ENCODE measurements at regions not wholly inside any gene's neighbourhood (a gene's known extent, or its start where the extent isn't known, plus 50 kb on each side); places are given as distances from the start of the nearest gene placed in this dataset.
"Not testable (repeated sequence)": the region's sequence is repeated elsewhere in the genome, so short reads cannot be mapped to it uniquely, and the experiment has no call there.

DNA sequence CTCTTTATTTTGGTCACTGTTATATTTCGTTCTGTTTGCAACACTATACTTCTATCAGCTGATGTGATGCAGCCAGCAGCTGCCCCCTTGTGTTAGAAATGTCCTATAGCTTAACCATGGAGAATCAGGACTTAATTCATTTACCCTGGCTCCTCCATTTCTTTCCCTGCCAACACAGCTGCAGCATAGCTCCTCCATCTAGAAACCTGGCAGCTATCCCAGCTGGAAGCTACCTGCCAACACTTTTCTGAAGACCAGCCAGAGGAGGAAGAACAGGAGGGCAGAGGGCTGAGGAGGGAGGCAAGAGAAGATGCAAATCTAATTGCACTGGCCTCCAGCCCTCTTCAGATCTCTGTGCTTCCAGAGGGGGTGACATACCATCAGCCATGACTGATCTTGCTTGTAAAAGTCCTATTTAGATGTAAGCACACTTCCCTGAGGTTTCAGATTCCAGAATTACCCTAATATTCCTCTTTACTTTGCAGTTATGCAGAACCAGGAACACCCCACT lies 156.8 kb upstream of the TMEM260 start:
- peak in 1 of 2 donors; percentile 1 for DNase-seq

DNA sequence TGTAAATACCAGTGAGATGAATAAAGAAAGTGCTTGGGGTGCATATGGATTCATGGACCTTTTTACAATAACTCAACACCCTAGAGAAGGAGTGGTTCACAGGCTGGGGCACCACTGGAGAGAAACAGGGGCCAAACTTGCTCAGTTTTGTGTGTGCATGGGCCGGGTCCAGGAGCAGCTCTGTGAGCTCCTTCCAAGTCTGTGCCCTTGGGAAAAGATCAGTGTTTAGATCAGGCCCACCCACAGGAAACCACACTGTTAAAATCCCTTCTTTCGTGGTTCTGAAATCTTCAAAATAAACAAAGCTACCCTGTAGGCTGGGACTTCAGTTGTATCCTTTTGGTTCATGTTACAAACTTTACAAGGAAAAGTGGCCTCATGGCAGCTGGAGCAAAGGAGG lies 156.1 kb upstream of the TMEM260 start:
- no peak for DNase-seq

DNA sequence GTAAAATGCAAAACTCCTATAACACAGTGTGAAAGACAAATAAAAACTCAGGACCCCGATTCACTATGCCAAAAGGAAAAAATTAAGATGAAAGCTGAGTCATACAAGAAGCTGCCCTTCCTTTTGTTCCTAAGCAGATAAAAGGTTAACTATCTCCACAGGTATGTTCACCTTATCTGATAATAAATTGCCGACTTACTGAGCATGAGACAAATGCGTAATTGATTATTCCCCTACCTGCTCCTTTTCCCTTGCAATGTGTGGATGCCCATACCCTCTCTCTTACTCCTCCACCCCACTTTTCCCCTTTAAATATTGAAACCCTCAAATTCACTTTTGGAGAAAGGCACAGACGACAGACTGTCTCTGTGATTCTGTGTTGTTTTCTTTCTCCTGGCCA lies 148.6 kb upstream of the TMEM260 start:
- no peak for DNase-seq

DNA sequence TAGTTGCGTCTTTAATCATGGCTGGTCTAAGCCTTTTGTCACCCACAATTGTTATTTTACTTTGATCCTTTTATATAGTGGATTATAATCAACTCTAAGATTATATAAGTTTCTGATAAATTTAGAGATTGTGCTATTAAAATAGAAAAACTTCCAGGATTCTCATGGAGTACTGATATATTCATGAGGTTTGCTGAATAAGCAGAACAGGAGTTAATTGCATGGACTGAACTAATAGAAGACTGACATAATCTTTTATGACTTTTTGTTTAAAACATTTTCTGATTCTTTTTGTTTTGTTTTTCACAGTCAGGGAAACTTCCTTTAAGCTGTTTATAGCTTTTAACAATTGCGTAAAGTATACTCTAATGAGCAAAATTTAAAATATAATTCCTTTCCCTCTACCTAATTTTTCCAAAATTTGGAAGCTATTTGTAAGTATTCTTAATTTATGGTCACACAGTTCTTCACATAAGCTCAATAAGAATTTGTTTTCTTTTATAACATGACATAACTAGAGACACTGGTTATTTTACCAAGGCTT lies 129.9 kb upstream of the TMEM260 start:
- DNase-seq = no peak

DNA sequence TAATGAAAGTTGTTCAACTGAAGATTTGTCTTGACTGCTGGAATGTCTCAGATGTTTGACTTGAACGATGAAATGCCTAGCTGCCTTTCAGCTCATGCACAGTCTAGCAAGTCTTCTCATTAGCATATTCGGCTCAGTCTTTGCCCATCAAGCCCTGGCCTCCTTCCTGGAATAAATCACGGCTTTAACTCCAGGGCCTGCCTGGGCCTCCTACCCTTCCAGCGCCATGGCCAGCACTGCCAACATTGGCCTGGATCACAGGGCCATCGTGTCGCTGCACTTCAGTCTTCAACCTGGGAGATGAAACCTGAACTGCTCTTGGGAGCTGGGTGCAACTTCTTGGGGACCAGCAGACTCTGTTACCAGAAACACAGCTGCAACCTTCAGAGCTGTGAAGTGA lies 126.7 kb upstream of the TMEM260 start:
- no peak for DNase-seq

DNA sequence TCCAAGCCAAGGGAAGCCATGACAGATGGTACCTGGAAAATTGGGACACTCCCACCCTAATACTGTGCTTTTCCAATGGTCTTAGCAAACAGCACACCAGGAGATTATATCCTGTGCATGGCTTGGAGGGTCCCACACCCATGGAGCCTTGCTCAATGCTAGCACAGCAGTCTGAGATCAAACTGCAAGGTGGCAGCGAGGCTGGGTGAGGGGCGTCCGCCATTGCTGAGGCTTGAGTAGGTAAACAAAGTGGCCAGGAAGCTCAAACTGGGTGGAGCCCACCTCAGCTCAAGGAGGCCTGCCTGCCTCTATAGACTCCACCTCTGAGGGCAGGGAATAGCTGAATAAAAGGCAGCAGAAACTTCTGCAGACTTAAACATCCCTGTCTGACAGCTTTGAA lies 124.9 kb upstream of the TMEM260 start:
- DNase-seq = not testable (repeated sequence)

DNA sequence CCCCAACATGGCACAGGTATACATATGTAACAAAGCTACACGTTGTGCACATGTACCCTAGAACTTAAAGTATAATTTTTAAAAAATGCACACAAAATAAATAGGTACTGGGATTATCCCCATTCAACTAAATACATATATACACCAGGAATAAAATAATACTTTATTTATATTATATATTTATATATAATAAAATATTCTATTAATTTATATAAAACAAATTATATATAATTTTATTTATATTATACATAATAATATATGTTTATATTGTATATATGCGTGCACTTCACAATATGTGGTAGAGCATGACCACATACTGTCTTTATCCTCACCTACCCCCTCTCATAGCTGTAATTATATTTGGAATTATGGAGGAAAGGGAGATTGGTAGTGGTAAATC lies 119.1 kb upstream of the TMEM260 start:
- no peak for DNase-seq

DNA sequence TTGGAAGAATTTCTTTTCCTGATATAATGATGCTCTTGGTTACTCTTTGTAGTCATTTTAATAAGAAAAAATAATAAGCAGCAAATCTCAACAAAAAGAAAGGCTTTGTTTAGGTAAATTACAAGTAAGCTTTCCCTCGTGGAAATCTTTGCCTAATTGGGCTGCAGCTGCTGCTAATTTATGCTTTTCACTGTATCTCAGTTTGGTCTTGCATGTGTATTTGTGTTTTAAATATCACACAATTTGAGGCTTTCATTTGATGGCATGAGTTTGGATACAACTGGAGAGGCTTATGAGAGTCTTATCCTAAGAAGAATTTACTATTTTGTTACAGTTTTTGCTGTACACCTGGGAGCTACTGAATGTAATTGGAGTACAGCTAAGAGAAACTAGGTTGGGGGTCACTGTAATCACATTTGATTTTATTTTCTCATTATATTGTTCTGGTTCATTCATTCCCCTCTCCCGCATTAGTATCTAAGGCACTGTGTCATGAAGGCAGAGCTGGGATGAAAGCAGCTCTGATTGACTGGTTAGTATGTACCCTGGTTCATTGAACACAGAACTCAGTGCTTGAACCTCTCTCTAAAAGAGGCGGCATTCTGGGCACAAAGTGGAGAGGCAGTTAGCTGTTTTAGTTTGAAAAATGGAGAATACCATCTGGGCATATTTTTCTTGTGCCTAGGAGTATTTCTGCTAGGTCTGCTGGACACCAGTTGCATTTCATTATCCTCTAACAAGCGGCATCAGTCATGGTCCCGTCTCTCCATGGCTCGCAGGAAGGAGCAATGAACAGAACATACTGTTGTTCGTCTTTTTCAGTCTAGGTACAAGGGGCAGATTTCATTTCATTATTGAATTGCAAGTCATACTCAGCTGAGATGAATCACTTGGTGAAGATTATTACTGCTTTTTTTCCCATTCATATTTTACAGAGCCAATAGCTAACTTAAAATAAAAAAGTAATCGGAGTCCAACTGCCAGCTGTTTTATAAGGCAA lies 118.0 kb upstream of the TMEM260 start:
- DNase-seq = no peak

DNA sequence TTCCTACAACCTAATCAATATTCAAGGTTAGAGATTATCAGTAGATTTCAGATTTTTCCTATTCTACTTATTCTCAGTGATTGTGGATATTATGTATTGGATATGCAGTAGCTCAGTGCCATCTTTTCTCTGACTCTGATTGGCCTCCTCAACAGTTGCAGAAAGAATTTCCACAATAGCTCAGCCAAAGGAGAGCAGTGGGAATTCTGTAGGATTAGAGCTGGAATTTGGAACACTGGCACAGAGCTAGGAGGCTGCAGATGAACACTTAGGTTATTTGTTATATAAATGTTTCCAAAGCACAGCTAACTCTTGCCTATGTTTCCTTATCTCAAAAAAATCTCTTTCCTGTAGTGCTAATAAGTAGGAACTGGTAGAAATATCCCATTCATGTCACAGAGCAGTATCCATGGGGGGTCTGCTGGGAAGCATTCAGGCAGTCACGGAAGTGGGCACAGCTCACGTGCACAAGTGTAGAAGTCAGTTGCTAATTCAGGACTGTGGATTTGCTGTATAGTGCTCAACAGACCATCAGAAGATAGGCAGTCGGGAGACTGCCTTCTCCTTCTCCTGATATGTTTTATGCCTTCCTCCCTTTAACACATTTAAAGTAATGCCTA lies 116.2 kb upstream of the TMEM260 start:
- no peak for DNase-seq

DNA sequence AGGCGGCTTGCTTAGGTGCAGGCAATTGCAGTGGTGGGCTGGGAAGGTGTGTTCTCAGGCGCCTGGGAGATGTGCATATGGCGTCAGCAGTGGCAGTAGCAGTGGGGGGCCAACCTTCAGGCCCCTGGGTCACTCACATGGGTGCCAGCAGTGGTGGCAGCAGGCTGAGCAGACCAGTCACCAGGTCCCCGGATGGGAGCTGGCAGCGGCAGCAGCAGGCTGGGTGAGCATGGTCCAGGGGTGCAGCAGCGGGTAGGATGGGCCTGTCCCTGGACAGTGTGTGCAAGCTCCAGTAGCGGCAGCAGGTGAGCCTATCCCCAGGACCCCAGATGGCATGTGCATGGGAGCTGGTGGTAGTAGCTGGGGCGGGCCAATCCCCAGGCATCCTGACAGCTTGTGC lies 108.5 kb upstream of the TMEM260 start:
- DNase-seq = no peak

DNA sequence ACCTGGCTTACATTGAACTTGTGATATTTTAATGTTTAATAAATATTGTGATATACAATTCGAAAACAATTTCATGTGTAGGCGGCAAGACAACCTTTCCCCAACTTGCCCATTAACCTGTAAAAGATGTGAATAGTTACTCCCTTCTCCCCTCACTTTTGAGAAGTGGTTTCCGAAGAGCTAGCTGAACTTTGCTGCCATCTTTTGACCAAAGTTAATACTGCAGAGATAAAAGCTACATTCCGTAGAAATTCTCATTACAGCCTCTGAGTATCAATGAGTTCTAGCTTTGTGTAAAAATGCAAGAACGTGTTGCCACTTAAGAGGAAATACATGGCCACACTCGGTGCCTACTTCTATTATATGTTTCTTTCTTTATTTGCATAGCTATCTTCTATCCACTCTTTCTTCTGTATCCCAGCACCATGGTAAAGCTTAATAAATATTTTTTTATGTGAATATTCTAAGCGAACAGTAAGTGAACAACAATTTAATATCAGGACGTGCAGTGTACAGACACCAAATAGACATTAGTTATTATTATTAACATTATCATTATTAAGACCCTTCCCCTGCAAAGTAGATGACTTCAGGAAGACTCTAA lies 105.1 kb upstream of the TMEM260 start:
- DNase-seq = no peak

DNA sequence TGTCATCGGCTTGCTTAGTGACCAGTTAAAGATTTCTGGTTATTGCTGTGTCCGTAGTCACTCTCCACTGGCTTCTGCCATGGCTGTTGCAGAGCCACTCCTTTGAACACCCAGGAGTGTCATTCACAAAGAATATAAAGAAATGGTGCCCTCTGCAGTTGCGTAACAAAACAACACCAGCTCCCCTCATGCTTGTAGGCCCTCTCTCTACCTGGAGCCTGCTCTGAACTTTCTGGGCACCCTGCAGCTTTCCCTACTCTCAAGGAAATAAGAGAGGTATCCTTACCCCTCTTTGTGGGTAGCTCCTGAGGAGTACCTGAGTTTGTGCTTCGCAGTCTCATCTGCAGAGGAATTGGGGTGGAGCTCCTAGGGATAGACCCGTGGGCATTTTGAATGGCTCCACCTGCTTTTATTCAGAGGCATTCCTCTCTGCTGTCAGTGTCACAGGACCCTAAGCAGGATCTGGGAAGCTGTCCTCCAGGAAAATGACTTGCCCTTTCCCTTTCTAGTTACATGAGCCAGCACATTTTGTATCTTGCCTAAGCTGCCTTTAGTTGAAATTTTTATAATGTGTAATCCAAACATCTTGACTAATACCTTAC lies 97.2 kb upstream of the TMEM260 start:
- no peak for DNase-seq

DNA sequence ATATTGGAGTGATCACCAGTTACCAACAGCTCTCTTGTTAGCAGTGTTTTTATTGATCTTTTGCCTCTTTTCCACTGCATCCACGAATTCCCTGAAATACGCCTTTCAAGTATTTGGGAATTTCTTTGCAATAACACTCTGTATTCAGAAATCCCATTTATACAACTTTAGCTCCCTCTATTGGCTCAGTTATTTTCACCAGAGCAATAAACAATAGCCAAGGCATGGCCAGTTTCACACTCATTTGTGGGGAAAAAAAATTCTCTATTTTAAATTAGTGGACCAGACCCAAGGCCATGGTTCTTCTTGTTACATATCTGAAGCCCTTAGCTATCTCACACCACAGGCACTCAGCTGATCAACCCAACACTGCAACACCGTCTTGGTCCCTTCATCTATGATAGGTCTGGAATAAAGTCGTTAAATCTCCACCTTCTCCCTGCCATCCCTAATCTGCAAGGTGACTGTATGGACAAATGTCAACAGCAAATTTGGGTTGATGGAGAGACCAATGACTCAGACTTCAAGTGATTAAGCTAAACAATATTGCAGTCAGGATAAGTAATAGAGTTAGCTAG lies 92.4 kb upstream of the TMEM260 start:
- DNase-seq = no peak

DNA sequence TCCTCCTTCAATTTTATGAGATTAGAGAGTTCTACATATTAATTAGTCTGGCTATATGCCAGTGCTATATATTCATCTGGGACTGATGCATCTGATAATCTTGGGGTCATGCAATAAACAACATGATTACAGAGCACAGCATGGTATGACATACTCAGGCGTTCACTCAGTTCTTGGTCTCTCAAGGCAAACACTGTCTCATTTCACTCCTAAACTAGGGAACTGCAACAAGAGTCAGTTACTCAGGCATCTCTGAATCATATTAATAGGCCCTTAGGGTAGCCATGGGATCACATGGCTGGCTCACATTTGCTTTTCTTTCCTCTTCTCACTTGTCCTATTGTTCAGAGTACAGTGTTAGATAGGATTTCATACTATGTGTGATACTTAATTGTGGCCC lies 91.8 kb upstream of the TMEM260 start:
- DNase-seq = no peak

DNA sequence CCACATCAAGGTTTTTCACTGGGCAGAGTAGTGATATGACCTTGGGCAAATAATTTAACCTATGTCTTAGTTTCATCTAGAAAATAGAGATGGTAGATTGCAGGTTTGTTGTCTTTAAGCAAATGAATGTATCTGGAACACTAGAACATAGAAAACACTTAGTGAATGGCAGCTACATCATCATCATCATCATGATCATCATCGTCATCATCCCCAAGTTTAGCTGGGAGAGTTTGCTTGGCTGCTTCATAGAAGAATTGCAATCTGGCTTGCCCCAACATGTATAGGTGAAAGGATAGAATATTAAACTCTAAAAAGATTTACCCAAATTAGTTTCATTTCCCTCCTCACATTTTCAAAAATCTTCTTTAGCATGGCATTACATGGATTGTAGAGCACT lies 91.3 kb upstream of the TMEM260 start:
- no peak for DNase-seq

DNA sequence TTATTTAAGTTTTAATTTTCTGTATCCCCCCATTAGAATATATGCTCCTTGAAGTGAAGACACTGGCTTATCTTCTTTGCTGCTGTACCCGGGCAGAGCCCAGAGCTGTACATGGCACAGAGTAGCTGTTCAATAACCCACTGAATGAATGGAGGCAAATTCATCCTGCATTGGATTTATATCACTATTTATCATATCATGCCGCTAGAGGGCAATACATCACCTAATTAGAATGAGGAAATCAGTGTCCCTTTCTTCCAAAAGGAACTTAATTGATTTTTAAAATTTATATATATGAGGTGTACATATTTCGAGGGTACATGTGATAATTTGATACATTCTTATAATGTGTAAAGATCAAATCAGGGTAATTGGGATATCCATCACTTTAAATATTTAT lies 89.2 kb upstream of the TMEM260 start:
- DNase-seq = no peak

DNA sequence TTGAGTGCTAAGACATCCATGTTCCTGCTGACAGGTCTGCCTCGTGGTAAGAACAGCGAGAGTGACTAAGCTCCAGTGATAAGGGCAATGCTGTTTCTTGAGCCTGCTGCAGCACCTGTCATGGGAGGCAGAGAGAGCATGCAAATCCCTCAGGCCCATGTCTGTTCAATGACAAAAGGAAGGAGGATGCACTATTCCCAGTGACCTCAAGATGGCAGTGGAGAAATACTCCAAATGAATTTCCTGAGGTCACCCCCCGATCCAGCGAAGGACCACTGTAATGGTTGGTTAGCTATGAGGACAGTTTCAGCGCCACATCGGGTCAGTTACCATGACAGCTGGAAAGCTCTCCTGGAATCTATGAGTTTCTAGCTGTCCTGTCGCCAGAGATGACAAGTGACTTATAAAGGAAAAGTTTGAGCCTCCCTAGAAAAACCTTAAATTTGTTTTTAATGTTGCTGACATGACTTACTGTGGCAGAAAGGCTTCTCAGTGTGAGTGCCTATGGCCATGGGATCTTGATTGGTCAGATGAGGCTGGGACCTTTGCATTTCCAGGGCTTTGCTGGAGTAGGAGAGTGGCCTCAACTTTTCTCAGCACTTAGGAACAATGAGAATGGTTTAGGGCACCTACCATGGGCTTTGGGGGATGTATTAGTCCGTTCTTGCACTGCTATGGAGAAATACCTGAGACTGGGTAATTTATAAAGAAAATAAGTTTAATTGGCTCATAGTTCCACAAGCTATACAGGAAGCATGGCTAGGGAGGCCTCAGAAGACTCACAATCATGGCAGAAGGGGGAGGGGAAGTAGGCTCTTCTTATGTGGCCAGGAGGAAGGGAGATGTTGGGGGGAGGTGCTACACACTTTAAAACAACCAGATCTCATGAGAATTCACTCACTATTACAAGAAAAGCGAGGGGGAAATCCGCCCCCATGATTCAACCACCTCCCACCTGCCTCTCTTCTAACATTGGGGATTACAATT lies 88.0 kb upstream of the TMEM260 start:
- peak in 1 of 2 donors; percentile 18 for DNase-seq

DNA sequence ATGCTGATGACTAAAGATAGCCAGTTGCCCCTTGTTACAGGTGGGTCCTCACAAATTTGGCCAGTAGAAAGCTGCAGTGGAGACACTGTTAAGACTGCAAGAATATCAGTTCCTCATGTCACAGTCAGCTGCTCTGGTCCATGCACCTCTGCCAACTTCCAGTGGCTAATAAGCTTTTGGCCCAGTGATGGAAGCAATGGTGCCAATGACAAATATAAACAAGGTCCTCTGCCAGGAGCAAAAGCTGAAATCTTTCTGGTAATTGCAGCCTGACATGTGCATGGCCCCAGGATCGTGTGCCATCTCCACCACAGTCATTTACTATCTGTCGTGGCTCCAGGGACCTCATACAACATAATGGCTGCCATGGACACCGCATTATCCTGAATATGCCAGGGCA lies 85.4 kb upstream of the TMEM260 start:
- DNase-seq = no peak

DNA sequence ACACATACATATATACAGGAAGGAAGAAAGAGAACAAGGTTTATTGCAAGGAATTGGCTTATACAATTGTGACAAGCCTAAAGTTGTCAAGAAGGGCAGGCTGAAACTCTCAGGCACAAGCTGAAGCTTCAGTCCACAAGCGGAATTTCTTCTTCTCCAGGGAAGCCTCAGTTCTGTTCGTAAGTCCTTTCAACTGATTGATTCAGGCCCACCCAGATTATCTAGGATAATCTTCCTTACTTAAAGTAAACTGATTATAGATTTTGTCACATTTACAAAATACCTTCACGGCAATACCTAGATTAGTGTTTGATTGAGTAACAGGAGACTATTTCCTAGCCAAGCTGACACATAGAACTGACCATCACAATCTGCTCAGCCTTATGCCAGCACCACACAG lies 81.5 kb upstream of the TMEM260 start:
- DNase-seq = no peak

DNA sequence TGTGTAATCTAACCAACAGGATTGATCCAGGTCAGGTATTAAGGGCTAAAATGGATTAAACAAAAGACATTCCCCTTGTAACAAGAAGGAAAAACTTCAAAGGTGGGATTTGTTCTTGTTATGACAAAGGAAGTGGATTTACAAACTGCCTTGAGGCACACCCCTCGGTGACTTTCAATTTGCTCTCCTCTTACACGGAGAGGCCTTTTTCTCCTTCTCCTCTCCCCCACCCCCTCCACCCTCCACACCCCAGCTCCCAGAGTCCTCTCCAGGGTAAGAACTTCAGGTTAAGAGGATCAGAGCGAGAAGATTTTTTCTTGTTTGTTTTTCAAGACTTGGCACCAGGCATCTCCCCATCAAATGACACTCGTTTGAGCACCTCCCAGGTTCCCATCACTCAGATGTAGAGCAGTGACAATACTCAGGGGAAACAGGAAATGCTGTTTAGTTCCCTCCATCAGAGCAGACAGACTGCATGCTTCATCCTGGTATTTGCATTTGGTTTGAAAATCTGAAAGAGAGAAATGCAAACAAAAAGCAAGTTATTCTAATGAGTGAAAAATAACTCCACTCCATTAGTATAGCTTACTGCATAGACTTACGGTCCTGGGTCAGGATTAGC lies 77.6 kb upstream of the TMEM260 start:
- no peak for DNase-seq

DNA sequence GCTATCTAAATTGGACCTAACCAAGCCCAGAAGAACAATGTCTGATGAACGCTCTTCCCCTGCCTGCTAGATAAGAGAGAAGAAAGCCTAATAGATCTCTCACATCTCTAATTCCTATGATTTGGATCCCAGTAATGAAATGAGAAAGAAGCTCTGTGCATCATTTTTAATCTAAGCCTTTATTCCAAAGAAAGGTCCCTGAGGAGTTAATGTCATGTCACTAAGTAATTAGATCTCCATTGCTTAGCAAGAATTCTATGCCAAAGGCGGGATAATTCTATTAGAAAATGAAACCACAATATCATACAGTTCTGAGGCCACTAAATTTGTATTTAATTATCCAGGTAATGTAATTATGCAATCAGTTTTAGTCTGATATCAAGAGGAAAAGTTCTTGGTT lies 74.2 kb upstream of the TMEM260 start:
- no peak for DNase-seq
